ENCODE measurements at regions not wholly inside any gene's neighbourhood (a gene's known extent, or its start where the extent isn't known, plus 50 kb on each side); places are given as distances from the start of the nearest gene placed in this dataset.

- peak; percentile 86 for TF ChIP-seq NCOA2 (CRISPR knock-in tag; IDR thresholded peaks at IDR 0.05)
- TF ChIP-seq ZNF614 (CRISPR knock-in tag; IDR thresholded peaks at IDR 0.05; ENCODE audit: borderline replicate concordance), result 0 out of 2 replicates have a peak, but pooled peaks have one; percentile 18
- TF ChIP-seq BHLHE40 (IDR thresholded peaks at IDR 0.05; ENCODE audit: low read length), result 0 out of 2 replicates have a peak, but pooled peaks have one; percentile 46
- peak; percentile 80 for TF ChIP-seq CEBPG (CRISPR knock-in tag; IDR thresholded peaks at IDR 0.05)
- no peak for TF ChIP-seq SAFB2 (CRISPR knock-in tag; IDR thresholded peaks at IDR 0.05; ENCODE audit: borderline replicate concordance, low read depth)
- TF ChIP-seq TEAD3 (CRISPR knock-in tag; optimal IDR thresholded peaks at IDR 0.05; ENCODE audit: borderline replicate concordance), result peak; percentile 32
- TF ChIP-seq MED13 (CRISPR knock-in tag; IDR thresholded peaks at IDR 0.05), result peak; percentile 64; the same call in 1 of the 2 replicates
- no peak for TF ChIP-seq ZNF350 (CRISPR knock-in tag; IDR thresholded peaks at IDR 0.05; ENCODE audit: borderline replicate concordance, low read depth)
- TF ChIP-seq ZNF331 (CRISPR knock-in tag; IDR thresholded peaks at IDR 0.05), result peak; percentile 64; the same call in 1 of the 2 replicates
- no peak for TF ChIP-seq MAFG (CRISPR knock-in tag; IDR thresholded peaks at IDR 0.05)
- TF ChIP-seq ZSCAN30 (CRISPR knock-in tag; IDR thresholded peaks at IDR 0.05), result no peak
- TF ChIP-seq ZSCAN9 (CRISPR knock-in tag; IDR thresholded peaks at IDR 0.05; ENCODE audit: borderline replicate concordance), result 0 out of 2 replicates have a peak, but pooled peaks have one; percentile 43
- TF ChIP-seq PHF5A (CRISPR knock-in tag; IDR thresholded peaks at IDR 0.05; ENCODE audit: low read depth, unreplicated experiment), result peak; percentile 61
- no peak for TF ChIP-seq ZNF7 (CRISPR knock-in tag; IDR thresholded peaks at IDR 0.05)
- peak; percentile 49; the same call in 1 of the 2 replicates for TF ChIP-seq ZBTB7B (CRISPR knock-in tag; IDR thresholded peaks at IDR 0.05)
- TF ChIP-seq IRF2 (CRISPR knock-in tag; IDR thresholded peaks at IDR 0.05), result peak; percentile 47; the same call in 1 of the 2 replicates
- TF ChIP-seq HDAC2 (CRISPR knock-in tag; IDR thresholded peaks at IDR 0.05), result peak; percentile 57; the same call in 1 of the 2 replicates
- TF ChIP-seq ARID5B (CRISPR knock-in tag; IDR thresholded peaks at IDR 0.05), result peak; percentile 80
- TF ChIP-seq MED1 (CRISPR knock-in tag; IDR thresholded peaks at IDR 0.05), result peak; percentile 84
- TF ChIP-seq KAT8 (CRISPR knock-in tag; IDR thresholded peaks at IDR 0.05), result peak; percentile 22; the same call in 1 of the 2 replicates
- no peak for TF ChIP-seq TEF (CRISPR knock-in tag; IDR thresholded peaks at IDR 0.05)
- peak; percentile 60 for TF ChIP-seq ASH2L (IDR thresholded peaks at IDR 0.05; ENCODE audit: insufficient read length, low read depth, low read length)
- peak; percentile 81 for TF ChIP-seq GATAD2A (CRISPR knock-in tag; IDR thresholded peaks at IDR 0.05)
- no peak for TF ChIP-seq HINFP (CRISPR knock-in tag; IDR thresholded peaks at IDR 0.05; ENCODE audit: low read depth)
- TF ChIP-seq FOXP4 (CRISPR knock-in tag; IDR thresholded peaks at IDR 0.05), result peak; percentile 67
- TF ChIP-seq ZNF260 (CRISPR knock-in tag; IDR thresholded peaks at IDR 0.05; ENCODE audit: borderline replicate concordance, low read depth), result no peak
Observed at GRCh38 chr7:65457705-65458104, 84.0 kb downstream of the ZNF92 start (continued).
